SK-N-SH treated with all-trans-retinoic acid at 6 μM for 48 hours (cell line): ENCODE measurements at regions not wholly inside any gene's neighbourhood (a gene's known extent, or its start where the extent isn't known, plus 50 kb on each side); places are given as distances from the start of the nearest gene placed in this dataset.

Experiments used
- ATAC-seq: fragments of 200-7000 bp; cut with Tn5 transposase; 3 replicates; pipeline ENCODE4 v1.9.1; 2020; ENCODE audit warnings: mild to moderate bottlenecking, moderate library complexity
- TCF4 ChIP-seq: fragments of 250-450 bp; sonication (Bioruptor Pico); IDR thresholded peaks from 2 replicates; pipeline ENCODE4 v1.8.0; 2021; ENCODE audit warnings: mild to moderate bottlenecking, moderate library complexity, borderline replicate concordance

- TF ChIP-seq TCF4 (CRISPR knock-in tag) = no peak
- ATAC-seq = no peak
Observed at GRCh38 chr5:33381243-33381642, 59.5 kb upstream of the TARS1 start.
